ENCODE measurements at regions not wholly inside any gene's neighbourhood (a gene's known extent, or its start where the extent isn't known, plus 50 kb on each side); places are given as distances from the start of the nearest gene placed in this dataset.

DNA sequence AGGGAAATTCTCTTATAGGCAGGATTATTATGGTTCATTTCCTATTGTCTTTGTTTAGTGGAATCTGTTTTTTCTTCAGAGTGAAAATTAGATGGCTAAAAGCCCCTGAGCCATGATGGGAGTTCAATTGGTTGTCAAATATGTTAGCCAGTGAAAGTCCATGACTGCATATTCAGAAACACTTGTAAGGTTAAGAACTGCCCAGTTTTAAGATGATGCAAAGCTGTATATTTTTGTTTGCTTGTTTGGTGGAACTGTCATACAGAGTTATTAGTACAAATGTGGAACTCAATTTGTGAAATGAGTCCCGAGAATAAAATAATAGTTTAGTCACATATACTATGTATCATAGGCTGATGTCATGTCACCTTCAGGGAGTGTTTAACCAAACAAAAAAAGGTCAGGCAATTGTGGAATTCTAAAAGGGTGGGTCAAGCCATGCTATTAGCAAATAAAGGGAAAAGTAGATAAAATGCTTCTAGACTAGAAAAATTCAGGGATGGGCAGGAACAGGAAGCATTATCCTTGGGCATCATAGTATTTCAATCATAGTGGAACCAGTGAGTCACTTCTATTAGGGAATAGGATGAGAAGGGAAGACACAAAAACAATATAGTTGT is 248.3 kb upstream of the SLITRK1 start:
- DNase-seq = no peak

DNA sequence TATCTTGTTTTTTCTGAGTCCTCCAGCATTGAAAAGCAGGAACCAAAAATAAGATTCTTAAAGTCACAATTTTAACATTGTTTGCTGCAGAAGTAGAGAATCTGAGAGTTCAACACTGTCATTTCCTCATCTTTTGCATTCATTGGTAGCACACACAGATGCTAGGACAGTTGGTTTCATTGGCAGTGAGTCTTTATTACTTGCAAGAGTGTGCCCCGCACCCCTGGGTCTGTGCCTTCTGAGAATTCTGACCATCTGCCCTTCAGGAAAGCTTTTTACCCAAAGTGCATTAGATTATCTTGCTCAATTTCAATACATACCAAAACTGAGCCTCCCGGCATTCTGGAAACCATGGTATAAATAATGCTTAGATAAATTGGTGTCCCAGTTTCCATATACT is 247.7 kb upstream of the SLITRK1 start:
- no peak for DNase-seq

DNA sequence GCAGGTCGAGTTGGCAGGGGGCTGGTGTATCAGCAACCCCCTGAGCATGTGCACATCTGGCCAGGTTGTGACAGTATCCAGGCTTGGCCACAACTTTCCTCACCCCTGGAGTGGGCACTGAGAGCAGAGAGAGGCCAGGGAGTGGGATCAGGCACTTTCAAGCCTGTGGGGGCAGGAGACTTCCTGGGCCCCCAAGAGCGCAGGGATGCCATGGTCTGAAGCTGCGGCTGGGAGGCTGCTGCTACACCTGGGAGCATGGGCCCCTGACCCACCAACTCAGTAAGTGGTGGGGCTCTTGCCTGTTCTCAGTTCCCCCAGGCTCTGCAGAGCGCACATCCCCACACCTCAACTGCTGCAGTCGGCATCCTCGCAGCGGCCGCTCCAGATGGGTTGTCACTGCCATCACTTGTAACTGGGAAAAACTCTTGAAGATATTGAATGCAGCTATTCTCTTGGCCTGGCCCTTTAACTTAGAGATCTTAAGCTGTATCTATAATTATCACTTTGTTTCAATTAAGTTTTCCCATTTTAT is 245.4 kb upstream of the SLITRK1 start:
- no peak for DNase-seq

DNA sequence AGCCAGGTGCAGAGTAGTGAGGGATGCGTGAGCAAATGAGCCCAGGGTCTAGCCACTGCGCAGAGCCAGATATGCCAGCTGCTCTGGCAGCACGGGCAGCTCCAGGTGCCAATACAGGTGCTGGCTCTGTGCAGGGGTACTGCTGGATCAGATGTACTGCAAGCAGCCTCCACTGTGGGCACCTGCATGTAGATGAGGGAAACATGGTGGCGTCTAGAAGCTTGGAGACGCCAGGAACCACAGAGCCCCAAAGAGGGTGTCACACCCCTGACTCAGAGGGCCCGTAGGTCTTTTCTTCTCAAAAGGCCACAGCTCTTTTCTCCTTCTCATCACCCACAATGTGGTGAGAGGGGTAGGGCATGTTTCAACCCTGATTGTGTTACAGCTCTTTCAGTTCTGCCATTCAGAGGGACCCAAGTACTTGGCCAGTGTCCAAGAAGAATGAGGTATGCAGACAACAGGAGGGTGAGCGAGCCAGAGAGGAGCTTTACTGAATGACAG is 244.4 kb upstream of the SLITRK1 start:
- DNase-seq = no peak

DNA sequence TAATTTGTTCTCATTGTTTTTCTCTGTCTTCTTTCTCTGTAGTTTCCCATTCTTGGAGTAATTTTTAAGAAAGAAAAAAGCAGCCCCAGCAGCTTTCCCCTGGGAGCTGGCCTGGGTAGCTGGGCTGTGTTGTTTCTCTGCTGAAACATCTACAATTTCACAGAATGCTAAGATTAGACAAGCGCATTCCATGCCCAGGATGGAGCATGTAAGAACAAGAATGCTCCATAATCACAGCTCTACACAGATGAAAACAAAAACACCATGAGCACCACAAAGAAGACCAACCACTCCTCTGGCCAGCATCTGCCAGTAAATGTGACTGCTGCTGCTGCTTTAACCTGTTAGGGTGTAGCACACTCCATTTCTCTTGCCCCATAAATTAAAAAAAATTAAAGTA is 239.2 kb upstream of the SLITRK1 start:
- DNase-seq = no peak

DNA sequence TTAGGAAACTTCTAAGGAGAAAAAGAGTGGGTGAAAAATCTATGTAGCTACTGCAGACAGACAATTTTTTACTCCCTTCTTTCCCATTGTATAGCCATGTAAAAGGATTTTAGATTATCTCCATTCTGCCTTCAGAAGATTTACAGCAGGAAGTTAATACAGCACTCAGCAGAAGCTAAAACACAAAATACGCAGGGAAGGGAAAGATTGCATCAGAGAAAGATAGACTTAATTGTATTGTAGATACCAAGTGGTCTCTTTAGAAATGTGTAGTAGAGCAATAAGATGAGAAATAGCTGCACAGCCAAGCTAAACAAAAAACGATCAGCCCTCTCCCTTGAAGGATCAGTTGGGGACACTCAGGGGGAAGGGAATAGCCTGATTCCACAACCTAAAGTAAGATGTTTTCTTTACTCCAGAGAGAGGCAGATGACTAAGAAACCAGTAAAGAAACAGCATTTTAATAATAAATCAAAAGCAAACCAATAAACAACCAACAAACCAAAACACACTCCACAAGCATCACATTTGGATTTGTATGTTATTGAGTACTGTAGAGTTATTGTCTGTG is 236.7 kb upstream of the SLITRK1 start:
- no peak for DNase-seq

DNA sequence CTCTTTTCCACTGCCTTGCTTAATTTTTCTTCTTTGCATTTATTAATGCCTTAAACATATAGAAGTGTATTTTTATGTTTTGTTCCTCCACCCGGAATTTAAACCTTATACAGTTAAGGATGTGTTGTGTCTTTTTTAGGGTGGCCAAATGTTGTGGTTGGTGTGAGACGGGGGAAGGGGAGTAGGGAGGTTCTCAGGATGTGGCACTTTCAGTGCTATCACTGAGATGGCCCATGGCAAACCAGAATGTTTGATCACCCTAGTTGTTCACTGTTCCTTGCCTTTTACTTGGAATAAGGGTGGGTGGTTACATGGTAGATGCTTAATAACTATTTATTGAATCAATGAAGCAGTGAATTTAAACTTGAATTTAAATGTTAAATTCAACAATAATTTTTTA is 216.0 kb upstream of the SLITRK1 start:
- DNase-seq = no peak

DNA sequence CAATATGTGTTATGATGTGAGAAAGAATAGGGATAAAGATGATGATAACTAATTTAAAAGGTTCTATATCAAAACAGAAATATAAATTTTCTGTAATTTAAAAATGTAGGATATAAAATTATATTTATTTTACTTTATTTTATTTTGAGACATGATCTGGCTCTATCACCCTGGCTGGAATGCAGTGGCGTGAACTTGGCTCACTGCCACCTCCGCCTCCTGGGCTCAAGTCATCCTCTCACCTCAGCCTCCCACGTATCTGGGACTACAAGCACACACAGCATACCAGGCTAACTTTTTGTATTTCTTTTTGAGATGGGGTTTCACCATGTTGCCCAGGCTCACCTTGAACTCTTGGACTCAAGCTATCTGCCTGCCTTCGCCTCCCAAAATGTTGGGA is 214.9 kb upstream of the SLITRK1 start:
- no peak for DNase-seq

DNA sequence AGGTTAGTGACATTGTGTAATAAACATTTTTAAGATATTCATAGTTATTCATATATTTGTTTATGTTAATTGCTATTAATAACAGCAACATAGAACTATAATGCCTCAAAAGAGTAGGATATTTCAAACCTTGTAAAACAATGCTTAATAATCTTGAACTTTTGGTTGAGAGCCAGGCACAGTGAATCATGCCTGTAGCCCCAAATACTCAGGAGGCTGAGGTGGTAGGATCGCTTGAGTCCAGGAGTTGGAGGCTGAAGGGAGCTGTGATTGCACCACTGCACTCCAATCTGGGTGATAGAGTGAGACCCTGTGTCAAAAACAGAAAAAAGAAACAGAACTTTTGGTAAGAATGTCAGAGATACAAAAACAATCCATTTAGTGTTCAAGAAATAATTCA is 213.9 kb upstream of the SLITRK1 start:
- DNase-seq = no peak

DNA sequence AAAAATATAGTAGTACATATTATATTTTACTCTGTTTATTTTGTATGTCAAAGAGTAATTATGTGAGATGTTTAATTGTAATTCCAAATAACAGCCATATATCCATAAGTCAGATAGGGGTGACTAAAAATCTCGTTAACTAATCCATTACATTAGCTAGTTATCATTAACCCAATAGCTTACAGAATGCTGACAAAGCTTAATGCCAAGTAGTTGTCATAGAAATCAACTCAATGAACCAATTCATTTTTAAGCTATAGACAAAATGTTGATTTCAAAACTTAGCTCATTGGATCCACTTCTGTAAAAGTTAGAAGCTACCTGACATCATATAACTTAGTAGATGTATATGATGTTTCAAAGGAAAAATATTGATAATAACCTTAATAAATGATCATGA is 206.7 kb upstream of the SLITRK1 start:
- DNase-seq = no peak

DNA sequence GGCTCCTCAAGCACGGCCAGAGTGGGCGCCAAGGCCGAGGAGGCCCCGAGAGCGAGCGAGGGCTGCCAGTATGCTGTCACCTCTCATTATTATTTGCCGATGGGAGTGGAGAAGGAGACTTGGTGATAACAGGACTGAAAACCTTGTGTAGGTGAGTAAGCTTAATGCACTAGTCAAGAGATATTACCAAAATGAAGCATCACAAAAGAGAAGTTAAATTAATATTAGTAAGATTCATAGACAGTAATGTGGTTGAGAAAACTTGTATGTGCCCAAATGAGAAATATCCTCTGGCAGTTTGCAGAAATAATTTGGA is 204.5 kb upstream of the SLITRK1 start:
- DNase-seq = no peak

DNA sequence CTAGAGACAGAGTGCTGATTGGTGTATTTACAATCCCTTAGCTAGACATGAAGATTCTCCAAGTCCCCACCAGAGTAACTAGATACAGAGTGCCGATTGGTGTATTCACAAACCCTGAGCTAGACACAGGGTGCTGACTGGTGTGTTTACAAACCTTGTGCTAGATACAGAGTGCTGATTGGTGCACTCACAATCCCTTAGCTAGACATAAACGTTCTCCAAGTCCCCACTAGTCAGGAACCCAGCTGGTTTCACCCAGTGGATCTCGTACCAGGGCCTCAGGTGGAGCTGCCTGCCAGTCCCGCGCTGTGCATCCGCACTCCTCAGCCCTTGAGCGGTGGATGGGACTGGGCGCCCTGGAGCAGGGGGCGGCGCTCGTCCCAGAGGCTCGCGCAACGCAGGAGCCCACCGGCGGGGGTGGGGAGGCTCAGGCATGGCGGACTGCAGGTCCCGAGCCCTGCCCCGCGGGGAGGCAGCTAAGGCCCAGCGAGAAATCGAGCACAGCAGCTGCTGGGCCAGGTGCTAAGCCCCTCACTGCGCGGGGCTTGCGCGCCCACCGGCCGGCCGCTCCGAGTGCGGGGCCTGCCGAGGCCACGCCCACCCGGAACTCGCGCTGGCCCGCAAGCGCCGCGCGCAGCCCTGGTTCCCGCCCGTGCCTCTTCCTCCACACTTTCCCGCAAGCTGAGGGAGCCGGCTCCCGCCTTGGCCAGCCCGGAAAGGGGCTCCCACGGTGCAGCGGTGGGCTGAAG is 204.0 kb upstream of the SLITRK1 start:
- DNase-seq = peak; percentile 3

DNA sequence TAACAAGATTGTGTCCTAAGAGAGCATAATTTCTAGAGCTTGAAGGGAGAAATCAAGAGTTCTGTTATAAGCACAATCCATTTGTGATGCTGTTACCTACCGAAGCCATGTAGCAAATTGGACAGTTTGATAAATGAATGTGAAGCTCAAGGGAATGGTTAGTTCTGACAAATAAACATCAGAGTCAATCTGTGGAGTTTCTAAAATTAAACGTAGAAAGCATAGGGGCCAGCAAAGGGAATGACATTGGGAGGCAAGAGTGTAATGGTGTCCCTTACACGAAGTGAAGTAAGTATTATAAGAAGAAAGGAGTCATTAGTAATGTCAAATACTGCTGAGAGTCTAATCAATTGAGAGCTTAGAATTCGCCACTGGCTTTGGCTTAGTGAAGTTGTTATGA is 200.2 kb upstream of the SLITRK1 start:
- no peak for DNase-seq

DNA sequence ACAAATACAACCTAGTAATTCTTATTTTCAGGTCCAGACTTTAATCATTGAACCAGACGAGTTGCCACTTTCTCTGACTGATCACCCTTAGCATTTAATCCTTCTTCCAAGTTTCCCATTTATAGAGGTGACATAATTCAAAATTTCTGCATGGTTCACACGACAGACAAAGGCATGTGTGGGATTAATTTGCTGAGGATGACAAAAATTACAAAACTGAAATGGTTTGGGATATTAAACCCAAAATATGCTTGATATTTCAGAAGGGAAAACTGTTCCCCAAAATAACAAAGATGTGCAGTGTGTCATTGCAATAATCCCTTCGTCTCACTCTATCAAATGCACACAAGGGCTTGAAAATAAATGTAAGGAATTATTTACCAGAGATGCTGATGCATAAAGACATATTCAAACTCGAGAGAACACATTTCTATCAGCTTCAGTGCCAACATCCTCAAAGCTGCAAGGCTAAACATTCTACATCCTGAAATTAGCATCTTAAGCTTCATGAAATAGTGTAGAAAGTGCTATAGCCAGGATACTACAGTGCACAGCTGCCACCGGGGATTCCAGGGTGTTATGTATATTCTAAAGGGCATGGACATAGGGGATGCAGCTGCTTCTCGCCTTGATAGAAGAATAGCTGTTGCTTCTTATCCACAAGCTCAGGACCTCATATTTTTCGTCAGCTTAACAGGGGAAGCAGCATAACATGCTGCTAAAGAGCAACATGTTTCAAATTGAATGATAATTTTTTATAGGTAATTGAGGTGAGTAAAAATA is 198.7 kb upstream of the SLITRK1 start:
- DNase-seq = no peak

DNA sequence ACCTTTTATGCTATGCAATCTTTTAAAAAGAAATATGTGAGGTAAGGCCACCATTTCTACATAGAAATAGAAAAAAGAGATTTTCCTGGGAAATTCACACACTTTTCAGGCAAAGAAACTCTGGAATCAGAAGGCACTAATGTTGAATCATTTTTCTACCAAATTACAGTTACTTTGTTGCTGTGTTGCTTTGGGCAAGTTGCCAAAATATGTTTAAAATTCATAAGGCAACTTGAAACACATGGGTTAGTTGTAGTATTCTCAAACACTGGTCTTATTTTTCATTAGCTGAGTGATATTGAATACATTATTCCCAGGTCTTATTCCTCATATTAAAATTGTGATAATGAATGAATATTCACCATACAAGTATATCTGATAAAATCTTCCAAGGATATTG is 195.0 kb upstream of the SLITRK1 start:
- DNase-seq = no peak

DNA sequence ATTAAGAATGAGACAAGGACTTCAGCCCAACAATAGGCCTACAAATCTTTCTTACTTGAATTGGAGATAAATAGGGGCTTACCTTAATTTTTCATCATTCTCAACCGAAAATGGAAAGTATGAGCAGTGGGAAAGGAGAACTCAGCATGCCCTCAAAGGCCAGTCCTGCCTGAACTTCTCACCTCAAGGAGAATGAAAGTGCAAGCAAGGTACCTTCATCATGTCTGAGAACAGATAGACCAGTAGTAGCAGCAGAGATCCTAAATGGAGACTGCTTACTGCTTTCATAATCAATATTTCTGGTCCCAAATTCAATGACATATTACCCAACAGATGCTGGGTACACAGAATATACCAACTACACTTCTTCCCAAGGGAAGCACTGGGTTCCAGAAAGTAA is 194.0 kb upstream of the SLITRK1 start:
- DNase-seq = no peak

DNA sequence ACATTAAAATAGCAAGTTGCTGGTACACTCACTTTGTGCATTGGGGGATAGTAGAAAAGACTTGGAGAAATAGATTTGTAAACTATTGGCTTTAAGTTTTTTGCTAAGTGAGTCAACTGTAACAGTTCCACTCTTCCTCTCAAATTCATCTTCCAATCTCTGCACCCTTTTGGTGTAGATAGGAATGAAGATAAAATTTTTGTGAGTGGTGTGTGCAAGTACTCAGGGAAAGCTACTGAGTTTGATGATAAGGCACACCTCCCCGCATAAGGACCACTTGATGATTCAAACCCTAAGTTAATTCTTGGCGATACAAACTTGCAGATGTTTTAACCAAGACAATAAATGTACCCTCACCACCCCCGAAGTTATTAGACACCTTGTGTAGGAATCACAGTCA is 168.3 kb upstream of the SLITRK1 start:
- no peak for DNase-seq

DNA sequence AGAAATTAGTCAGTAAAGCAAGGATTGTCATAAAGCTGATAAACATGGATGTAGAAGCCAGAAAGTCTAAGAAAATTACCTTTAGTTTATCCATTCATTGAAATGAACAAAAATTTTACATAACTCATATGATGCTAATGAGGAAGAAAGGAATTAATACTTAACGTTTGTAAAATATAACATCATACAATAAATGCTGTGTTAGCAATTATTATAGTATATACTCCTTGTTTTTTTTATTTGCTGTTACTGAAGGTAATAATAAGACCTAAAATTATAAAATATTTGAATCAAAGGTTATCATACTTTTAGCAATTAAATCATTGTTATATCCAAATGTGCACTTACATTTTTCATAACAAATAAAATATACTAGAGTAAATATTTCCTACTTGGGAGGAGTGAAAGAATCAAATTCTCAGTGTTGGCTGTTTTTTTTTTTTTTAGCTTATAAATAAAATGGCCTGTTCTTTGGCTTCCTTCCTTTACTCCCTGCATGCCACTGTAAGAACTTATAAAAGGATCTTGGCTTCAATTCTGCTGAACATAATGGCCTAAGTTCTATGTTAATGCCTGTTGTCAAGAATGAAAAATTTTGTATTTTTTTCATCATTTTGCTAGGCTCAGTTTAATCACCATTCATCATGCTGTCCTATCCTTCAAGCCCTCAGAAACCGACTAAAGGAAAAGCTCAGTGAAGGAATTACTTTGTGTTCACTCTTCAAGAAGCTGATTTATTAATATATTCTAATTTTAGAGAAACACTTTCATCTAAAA is 167.4 kb upstream of the SLITRK1 start:
- no peak for DNase-seq

DNA sequence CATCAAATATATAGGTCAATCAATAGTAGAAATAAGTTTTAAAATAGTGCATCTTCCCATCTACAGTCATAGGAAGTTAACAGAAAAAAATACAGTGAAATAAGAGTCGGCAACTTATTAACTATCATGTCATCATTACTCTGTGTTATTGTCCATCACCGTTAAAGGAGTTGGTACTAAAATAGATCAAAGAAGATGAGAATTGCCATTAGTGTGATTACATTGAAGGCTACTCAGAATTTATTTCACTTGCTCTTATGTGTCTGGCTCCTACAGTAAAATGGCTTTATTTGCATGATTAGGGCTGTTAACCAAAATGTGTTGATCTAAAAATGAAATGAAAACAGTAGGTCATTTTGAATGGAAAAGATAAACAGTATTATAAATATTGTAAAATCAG is 162.5 kb upstream of the SLITRK1 start:
- no peak for DNase-seq

DNA sequence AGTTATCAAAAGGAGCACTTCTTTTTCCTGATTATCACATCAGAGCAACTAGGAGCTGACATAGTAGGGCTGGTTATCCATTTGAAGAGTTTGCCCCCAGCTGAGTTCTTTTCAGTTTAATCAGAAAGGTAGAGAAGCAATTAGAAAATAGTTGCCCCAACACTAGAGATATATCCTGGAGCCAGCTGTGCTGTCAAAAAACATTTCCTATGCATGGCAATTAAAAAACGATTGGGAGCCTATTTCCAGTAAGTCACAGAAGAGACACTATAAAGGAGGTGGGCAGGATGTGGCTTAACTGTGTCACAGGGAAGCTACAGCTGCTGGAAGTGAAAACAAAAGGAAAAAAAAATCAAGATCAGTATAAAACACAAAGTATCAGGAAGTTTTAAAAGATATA is 155.7 kb upstream of the SLITRK1 start:
- DNase-seq = no peak

DNA sequence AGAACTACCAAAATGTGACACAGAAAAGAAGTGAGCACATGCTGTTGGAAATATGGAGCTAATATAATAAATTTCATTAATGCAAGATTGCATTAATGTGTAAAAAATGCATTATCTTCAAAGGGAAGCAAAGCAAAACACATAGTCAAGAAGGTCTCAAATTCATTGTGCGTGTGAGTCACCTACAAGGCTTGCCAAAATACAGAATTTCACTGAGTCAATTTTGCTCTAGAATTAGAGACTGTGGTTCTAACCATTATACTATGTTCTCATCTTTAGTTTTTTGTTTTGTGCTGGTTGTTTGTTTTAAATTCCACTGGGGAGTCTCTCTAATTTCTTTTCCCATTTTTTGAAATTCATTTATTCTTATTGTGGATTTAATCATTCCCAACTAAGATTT is 149.8 kb upstream of the SLITRK1 start:
- no peak for DNase-seq

DNA sequence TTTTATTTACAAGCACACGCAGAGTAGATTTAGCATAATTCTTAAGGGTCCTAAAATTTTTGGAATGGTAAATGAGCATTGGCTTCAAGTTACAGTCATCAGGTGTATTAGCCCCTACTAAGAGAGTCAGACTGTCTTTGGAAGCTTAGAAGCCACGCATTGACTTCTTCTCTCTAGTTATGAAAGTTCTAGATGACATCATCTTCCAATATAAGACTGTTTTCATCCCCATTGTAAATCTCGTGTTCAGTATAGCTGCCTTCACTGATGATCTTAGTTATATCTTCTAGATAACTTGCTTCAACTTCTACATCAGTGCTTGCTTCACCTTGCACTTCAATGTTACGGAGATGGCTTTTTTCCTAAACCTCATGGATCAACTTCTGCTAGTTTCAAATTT is 148.8 kb upstream of the SLITRK1 start:
- no peak for DNase-seq

Measured in right kidney (tissue), 1 donor.